ACHN (cell line): ENCODE measurements at regions not wholly inside any gene's neighbourhood (a gene's known extent, or its start where the extent isn't known, plus 50 kb on each side); places are given as distances from the start of the nearest gene placed in this dataset.

Experiments
- DNase-seq: peaks from one replicate; pipeline ENCODE4 v3.0.0-alpha.2; 2015
- in situ Hi-C: cut with HindIII; loops from 2 replicates; pipeline ENCODE4 v1.10.0; 2017; ENCODE audit warnings: low sequenced_read_pairs, low pct_ligation_motif_present, low pct_unique_long_range_greater_than_20kb

DNA sequence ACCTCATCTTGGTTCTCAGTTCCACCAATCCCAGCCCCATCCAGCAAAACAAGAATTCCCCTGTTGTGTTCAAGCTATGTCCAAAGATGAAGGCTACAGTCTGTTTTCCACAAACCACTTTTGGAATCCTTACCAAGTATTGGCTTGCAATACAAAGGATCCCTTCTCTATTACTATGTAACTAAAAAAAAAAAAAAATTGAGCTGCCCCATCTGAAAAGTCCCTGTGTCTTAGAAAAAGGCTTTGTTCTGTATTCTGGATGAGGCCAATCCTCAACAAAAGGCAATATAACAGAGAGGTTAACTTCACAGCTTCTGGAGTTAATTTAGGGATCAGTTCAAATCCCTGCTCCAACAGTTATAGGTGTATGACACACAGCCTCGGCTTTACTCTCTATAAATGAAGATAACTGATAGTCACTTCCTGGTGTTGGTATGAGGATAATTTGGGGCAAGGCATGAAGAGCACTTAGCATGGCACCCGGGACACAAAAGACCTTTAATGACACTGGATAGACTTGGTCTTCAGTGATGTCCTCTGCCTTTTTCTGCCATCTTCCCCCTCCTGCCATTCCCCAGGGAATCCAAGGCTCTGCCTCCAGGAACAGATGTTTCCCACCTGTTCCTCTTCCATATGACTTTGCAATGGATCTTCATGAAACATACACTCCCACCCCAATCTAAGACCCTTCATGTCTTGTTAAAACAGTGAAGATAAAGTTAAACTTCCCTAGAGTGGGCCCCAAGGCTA, 61.2 kb upstream of the ATL2 start:
- in situ Hi-C loops, result no loop called here
- no peak for DNase-seq

DNA sequence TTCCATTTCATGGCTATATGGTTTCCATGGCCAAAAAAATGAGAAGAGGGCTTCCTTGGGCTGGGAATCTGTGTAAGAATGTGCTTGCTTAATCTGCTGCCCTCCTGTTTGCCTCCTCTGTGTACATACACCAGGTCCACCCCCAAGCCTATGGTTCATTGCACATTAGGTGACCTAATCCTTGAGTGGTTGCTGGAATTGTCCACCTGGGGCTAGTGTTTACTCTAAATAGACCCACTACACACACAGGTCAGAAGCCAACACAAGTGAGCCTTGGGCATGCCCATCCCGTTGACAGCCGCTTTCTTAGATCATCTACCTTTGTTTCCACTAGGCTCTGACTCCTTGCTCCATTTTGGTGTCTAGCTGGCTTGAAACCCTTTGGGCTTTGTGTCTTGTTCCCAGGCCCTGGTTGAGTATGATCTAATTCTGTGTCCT, 59.2 kb upstream of the ATL2 start:
- no peak for DNase-seq
- in situ Hi-C loops, result no loop called here

DNA sequence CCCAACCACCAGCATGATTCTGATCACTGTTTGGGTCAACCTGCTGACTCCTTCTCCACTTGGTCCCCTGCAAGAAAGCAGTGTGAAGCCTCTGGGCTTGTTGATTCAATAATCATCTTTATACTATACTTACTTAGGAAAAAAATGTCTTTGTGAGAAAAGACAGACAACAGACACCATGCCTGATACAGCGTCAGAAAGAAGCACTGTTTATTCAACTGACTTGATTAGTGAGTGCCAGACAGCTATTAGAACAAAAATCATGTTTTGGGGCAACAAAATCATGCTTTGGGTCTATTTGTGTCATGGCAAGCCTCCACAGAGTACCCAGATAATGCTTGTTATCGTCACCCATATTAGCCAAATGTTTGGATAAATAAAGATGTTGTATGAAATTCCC, 58.7 kb upstream of the ATL2 start:
- in situ Hi-C loops, result no loop called here

GRCh38 chr2:38434595-38434994, 57.5 kb upstream of the ATL2 start:
- DNase-seq, result no peak
- in situ Hi-C loops, result no loop called here

More for the DNA sequence above, 58.7 kb upstream of the ATL2 start:
- DNase-seq, result no peak

DNA sequence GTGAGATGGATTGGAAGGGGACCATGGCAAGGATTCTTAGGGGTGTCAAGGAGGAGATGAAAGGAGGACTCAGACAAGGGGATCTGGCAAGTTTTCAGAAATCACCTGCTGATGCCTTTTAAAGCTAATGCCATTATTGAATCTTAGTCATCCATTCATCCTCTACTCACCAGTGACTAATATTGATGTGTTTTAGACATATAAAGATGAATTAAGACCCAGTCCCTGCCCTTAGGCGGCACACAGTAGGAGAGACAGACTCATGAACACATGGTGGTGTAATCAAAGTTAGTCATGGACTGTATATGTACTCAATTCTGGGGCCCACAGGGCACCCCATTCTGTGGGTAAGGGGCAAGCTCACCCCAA, 56.5 kb upstream of the ATL2 start:
- DNase-seq, result no peak
- in situ Hi-C loops, result no loop called here

GRCh38 chr2:38432820-38433606, 55.9 kb upstream of the ATL2 start:
- in situ Hi-C loops, result no loop called here
- no peak for DNase-seq

DNA sequence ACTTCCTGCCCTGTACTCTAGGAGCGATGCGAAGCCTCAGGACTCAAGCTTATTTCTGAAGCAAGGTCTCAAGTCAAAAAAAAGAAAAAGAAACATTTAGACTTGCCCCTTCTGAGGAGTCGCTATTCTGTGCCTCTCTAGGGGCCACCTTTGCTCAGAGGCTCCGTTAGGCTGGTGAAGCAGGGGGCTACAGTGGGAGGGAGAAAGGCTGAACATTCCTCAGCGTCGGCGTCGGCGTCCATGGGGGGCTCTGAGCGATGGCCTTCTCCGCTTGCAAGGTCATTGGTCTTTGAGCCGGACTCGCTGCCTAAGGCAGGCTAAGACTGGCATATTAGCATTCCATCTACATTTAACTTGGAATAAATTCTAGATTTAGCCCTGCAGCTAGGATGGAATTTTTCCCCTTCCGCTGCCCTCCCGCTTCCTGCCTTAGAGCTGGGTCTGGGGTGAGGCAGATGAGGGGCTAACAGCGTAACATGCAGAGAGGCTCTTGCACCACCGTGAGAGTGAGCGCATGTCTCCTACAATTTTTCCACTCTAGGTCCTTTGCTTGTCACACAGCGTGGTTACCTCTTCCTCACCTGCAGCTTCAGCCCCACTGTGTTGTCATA, 53.6 kb upstream of the ATL2 start:
- in situ Hi-C loops, result no loop called here
- no peak for DNase-seq

GRCh38 chr2:38430196-38430595, 53.1 kb upstream of the ATL2 start:
- no peak for DNase-seq

GRCh38 chr2:38427936-38428335, 50.9 kb upstream of the ATL2 start:
- in situ Hi-C loops, result no loop called here
- DNase-seq, result no peak

More at GRCh38 chr2:38430196-38430595, 53.1 kb upstream of the ATL2 start:
- in situ Hi-C loops, result no loop called here

DNA sequence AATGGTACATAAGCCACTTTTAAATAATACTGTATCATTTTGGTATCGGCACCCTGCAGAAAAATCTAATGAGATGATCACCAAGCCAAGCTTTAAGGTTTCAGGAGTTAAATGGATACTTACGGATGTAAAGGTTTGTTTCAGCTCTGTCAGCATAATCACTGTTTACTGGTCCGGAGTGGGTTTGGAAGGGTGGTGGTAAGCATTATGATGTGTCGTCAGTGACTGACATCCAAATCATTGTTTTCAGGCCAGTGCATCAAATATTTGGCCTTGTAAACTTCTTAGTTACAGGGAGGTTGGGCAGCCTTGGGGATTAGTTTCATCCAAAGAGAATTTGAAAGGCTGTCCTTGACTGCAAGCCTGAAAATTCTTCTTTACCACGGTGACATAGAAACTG, 50.0 kb upstream of the ATL2 start:
- DNase-seq, result no peak
- in situ Hi-C loops, result no loop called here
